Liver (tissue), 8 donors: ENCODE measurements at regions not wholly inside any gene's neighbourhood (a gene's known extent, or its start where the extent isn't known, plus 50 kb on each side); places are given as distances from the start of the nearest gene placed in this dataset.

Experiments
- DNase-seq: peaks from one replicate; pipeline ENCODE4 v3.0.0-alpha.2; 2017; ENCODE audit warnings: low spot score
- H3K27ac ChIP-seq, 2 donors: one replicate each; pipeline ENCODE4 v1.7.0; 2013; ENCODE audit warnings: inconsistent platforms in 2 of 2, low read length in 2 of 2, control low read depth in 1 of 2, low read depth in 1 of 2, mild to moderate bottlenecking in 1 of 2
- H3K27me3 ChIP-seq, 4 donors: one replicate each; pipeline versions ENCODE4 v1.6.1 to v1.7.0; 2013; ENCODE audit warnings: low read length in 3 of 4, inconsistent platforms in 1 of 4, mild to moderate bottlenecking in 1 of 4, moderate library complexity in 1 of 4; ENCODE audit not compliant: control insufficient read depth in 4 of 4, insufficient read depth in 4 of 4
- H3K36me3 ChIP-seq, 4 donors: one replicate each; pipeline versions ENCODE4 v1.6.1 to v1.7.0; 2013; ENCODE audit warnings: low read length in 3 of 4, mild to moderate bottlenecking in 3 of 4, low read depth in 1 of 4, moderate library complexity in 1 of 4; ENCODE audit not compliant: control insufficient read depth in 4 of 4, insufficient read depth in 3 of 4
- H3K4me1 ChIP-seq, 4 donors: one replicate each; pipeline versions ENCODE4 v1.6.1 to v1.7.0; 2013; ENCODE audit warnings: low read length in 3 of 4, mild to moderate bottlenecking in 3 of 4, moderate library complexity in 1 of 4; ENCODE audit not compliant: control insufficient read depth in 4 of 4, insufficient read depth in 4 of 4
- H3K4me3 ChIP-seq, 3 donors: one replicate each; pipeline versions ENCODE4 v1.6.1 to v1.7.0; 2013; ENCODE audit warnings: low read length in 3 of 3, control low read depth in 1 of 3, low read depth in 1 of 3, mild to moderate bottlenecking in 1 of 3
- H3K9ac ChIP-seq, 2 donors: one replicate each; pipeline ENCODE4 v1.7.0; 2013; ENCODE audit warnings: low read length in 2 of 2, mild to moderate bottlenecking in 2 of 2, moderate library complexity in 2 of 2, control low read depth in 1 of 2, low read depth in 1 of 2
- H3K9me3 ChIP-seq, 4 donors: one replicate each; pipeline versions ENCODE4 v1.6.1 to v1.7.0; 2013; ENCODE audit warnings: low read length in 3 of 4; ENCODE audit not compliant: control insufficient read depth in 4 of 4
- ATF3 ChIP-seq: IDR thresholded peaks from 2 replicates; pipeline ENCODE4 v1.6.1; 2016; ENCODE audit warnings: antibody characterized with exemption
- CTCF ChIP-seq: fragments of 150-350 bp; IDR thresholded peaks from 2 replicates; pipeline ENCODE4 v1.5.1; 2017; ENCODE audit warnings: improper control_type of control experiment, low read depth, low read length; ENCODE audit not compliant: missing input control
- EGR1 ChIP-seq, 2 donors: IDR thresholded peaks; 2 replicates each; pipeline ENCODE4 v1.6.1; 2016 to 2018; ENCODE audit warnings: antibody characterized with exemption in 2 of 2, low read depth in 2 of 2
- FOXA1 ChIP-seq: IDR thresholded peaks from 2 replicates; pipeline ENCODE4 v1.6.1; 2016; ENCODE audit warnings: antibody characterized with exemption
- FOXA2 ChIP-seq: IDR thresholded peaks from 2 replicates; pipeline ENCODE4 v1.6.1; 2016; ENCODE audit warnings: antibody characterized with exemption
- GABPA ChIP-seq, 2 donors: IDR thresholded peaks in 1 of 2; conservative IDR thresholded peaks in 1 of 2; 2 replicates each; pipeline ENCODE4 v1.6.1; 2016; ENCODE audit warnings: antibody characterized with exemption in 2 of 2, mild to moderate bottlenecking in 1 of 2, moderate library complexity in 1 of 2
- HNF4A ChIP-seq, 2 donors: conservative IDR thresholded peaks; 2 replicates each; pipeline ENCODE4 v1.6.1; 2016; ENCODE audit warnings: antibody characterized with exemption in 2 of 2, mild to moderate bottlenecking in 2 of 2
- HNF4G ChIP-seq: IDR thresholded peaks from 2 replicates; pipeline ENCODE4 v1.6.1; 2016; ENCODE audit warnings: antibody characterized with exemption
- MAX ChIP-seq: IDR thresholded peaks from 2 replicates; pipeline ENCODE4 v1.6.1; 2016; ENCODE audit warnings: antibody characterized with exemption
- NR2F2 ChIP-seq: IDR thresholded peaks from 2 replicates; pipeline ENCODE4 v1.6.1; 2016; ENCODE audit warnings: antibody characterized with exemption
- RAD21 ChIP-seq, 2 donors: IDR thresholded peaks; 2 replicates each; pipeline ENCODE4 v1.6.1; 2016; ENCODE audit warnings: antibody characterized with exemption in 2 of 2, mild to moderate bottlenecking in 2 of 2
- REST ChIP-seq: IDR thresholded peaks from 2 replicates; pipeline ENCODE4 v1.6.1; 2016; ENCODE audit warnings: antibody characterized with exemption, mild to moderate bottlenecking
- RXRA ChIP-seq, 2 donors: IDR thresholded peaks; 2 replicates each; pipeline ENCODE4 v1.6.1; 2017 to 2018; ENCODE audit warnings: antibody characterized with exemption in 2 of 2, mild to moderate bottlenecking in 1 of 2
- SP1 ChIP-seq: IDR thresholded peaks from 2 replicates; pipeline ENCODE4 v1.6.1; 2018; ENCODE audit warnings: antibody characterized with exemption, mild to moderate bottlenecking
- TAF1 ChIP-seq: conservative IDR thresholded peaks from 2 replicates; pipeline ENCODE4 v1.6.1; 2016; ENCODE audit warnings: antibody characterized with exemption, mild to moderate bottlenecking
- YY1 ChIP-seq: IDR thresholded peaks from 2 replicates; pipeline ENCODE4 v1.6.1; 2016; ENCODE audit warnings: antibody characterized with exemption, mild to moderate bottlenecking
- ZBTB33 ChIP-seq: IDR thresholded peaks from 2 replicates; pipeline ENCODE4 v1.6.1; 2016; ENCODE audit warnings: antibody characterized with exemption
- WGBS: extraction: QIAGEN DNeasy Blood & Tissue Kit; methylation state at CpG from one replicate; pipeline ENCODE4 v1.1.7; 2013; 5-methylcytosine and 5-hydroxymethylcytosine counted together
- donor health status: healthy.
- donor health status: healthy.
- donor health status: healthy.
- donor health status: healthy.
- donor health status: healthy.

GRCh38 chr5:89309268-89309667, 426.3 kb upstream of the MEF2C start:
- Histone ChIP-seq H3K27ac (no peak overlapping the region), H3K9me3 (no peaks in the 10 kb centered on the region), H3K9ac (no peak overlapping the region), H3K4me1 (no peaks in the 10 kb centered on the region), H3K27me3 (no peaks in the 10 kb centered on the region), H3K4me3 (no peak overlapping the region), H3K36me3 (no peaks in the 10 kb centered on the region)
- 92% methylated on average over 1 of the region's 1 CpG for WGBS
- no peak for TF ChIP-seq YY1
- no peak for DNase-seq

- TF ChIP-seq YY1 (no peak), MAX (no peak), ATF3 (no peak), RAD21 (IDR thresholded peaks at IDR 0.05) (no peak), GABPA (IDR thresholded peaks at IDR 0.05 in 1 of 2, conservative IDR thresholded peaks at IDR 0.05 in 1 of 2) (no peak), NR2F2 (no peak), EGR1 (IDR thresholded peaks at IDR 0.05; ENCODE audit: low read depth in 2 of 2) (no peak), RXRA (IDR thresholded peaks at IDR 0.05) (no peak), SP1 (no peak), HNF4G (no peak), FOXA1 (no peak), ZBTB33 (no peak)
- Histone ChIP-seq H3K36me3 (no peaks in the 10 kb centered on the region), H3K9ac (no peak overlapping the region), H3K9me3 (no peaks in the 10 kb centered on the region), H3K27me3 (no peaks in the 10 kb centered on the region), H3K27ac (no peak overlapping the region), H3K4me1 (no peaks in the 10 kb centered on the region), H3K4me3 (no peak overlapping the region)
- 70% methylated on average over 4 of the region's 4 CpGs for WGBS
- DNase-seq: no peak
Observed at GRCh38 chr5:89308606-89309040, 425.6 kb upstream of the MEF2C start.

GRCh38 chr5:89307972-89308371, 425.0 kb upstream of the MEF2C start:
- DNase-seq: no peak
- no peak overlapping the region for H3K4me3 ChIP-seq
- H3K4me1 ChIP-seq: no peaks in the 10 kb centered on the region
- H3K9me3 ChIP-seq: no peaks in the 10 kb centered on the region
- no peaks in the 10 kb centered on the region for H3K27me3 ChIP-seq
- WGBS: 81% methylated on average over 1 of the region's 1 CpG
- H3K27ac ChIP-seq: no peak overlapping the region
- no peaks in the 10 kb centered on the region for H3K36me3 ChIP-seq
- no peak overlapping the region for H3K9ac ChIP-seq
- no peak for TF ChIP-seq HNF4A (conservative IDR thresholded peaks at IDR 0.05)
- TF ChIP-seq FOXA2: no peak
- no peak for TF ChIP-seq MAX
- TF ChIP-seq EGR1 (IDR thresholded peaks at IDR 0.05; ENCODE audit: low read depth in 2 of 2): no peak
- no peak for TF ChIP-seq TAF1
- no peak for TF ChIP-seq ZBTB33
- TF ChIP-seq CTCF: no peak
- no peak for TF ChIP-seq SP1
- TF ChIP-seq NR2F2: no peak
- no peak for TF ChIP-seq ATF3
- no peak for TF ChIP-seq FOXA1
- TF ChIP-seq REST: no peak
- TF ChIP-seq GABPA (IDR thresholded peaks at IDR 0.05 in 1 of 2, conservative IDR thresholded peaks at IDR 0.05 in 1 of 2): no peak
- TF ChIP-seq YY1: no peak
- no peak for TF ChIP-seq RXRA (IDR thresholded peaks at IDR 0.05)
